ENCODE measurements at regions not wholly inside any gene's neighbourhood (a gene's known extent, or its start where the extent isn't known, plus 50 kb on each side); places are given as distances from the start of the nearest gene placed in this dataset.

DNA sequence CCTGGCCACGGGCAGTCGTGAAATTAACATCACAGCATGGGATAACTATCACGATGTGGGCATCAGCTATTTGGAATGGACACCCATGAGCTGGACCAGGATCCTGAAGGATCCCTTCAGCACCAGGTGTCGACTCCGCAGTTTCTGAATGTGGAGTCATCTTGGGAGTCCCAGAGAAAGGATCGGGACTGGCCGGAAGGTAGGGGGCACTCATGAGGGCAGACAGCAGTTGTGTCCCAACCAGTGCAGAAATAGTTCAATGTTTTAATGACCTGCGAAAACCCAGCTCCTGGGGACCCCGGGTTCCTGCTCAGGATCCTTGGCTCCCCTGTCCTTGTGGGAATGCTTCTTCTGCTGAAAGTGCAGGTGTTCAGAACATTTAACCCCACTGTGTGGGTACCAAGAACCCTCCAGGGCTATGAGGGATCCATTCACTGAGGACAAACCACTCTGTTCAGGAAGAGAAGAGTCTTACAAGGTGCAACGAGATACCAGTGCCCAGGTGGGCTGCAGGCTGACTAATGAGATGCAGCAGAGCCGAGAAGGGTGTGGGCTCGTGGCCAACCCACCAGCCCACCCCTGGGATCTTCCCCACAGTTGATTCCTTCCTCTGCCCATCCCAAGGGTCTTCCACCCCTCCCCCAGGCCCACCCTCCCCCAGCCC, 154.8 kb downstream of the SALL1 start:
- no peak for DNase-seq (ENCODE audit: extremely low read depth in 1 of 2, low read depth in 1 of 2)

DNA sequence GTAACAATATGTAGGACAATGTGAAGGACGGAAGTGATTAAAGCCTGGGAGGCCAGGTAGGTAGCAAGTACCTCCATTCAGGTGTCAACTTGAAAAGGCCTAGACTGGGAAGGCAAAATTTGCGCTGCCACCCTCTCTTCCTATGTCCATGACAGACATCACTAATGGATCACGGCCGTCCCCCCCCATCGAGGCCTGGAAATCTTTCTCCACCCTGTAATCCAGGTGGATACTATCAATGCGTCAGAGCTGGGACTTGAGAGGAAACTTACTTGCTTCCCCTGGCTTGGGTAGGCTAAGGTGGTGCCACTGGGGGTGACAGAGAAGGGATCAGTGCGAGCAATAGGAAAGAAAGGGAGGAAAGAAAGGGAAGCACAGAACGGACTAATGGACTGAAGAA, 156.1 kb downstream of the SALL1 start:
- DNase-seq (ENCODE audit: extremely low read depth in 1 of 2, low read depth in 1 of 2), result no peak

DNA sequence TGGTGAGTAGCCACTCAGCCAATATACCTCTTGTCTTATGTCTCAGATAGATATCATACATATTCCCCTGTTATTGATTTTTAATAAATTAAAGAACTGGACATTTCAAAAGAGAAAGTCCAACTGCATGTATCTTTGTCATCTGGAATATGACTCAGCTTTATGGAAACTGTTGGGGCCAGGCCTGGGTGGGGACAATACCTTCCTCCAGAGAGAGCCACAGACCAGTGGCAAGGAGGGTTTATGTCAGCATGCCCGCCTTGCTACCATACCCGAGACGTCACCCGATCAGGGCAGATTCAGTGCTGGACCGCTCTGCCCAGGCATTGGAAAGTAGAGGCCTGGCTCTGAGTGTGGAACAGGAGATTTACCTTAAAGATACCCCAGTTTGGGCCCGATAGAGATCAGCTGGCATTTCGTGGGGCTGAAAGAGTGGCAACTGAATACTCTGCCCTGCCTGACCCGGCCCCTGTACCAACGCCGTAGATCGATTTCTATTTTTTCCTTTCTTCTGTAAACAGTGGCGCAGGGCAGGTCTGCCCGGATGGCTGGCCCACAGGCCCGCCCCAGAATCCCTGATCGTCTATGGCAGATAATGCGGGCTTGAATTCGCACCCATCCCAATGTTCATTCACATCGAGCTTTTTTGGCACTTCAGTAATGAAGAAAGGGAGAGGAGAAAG, 158.6 kb downstream of the SALL1 start:
- DNase-seq (ENCODE audit: extremely low read depth in 1 of 2, low read depth in 1 of 2), result no peak

DNA sequence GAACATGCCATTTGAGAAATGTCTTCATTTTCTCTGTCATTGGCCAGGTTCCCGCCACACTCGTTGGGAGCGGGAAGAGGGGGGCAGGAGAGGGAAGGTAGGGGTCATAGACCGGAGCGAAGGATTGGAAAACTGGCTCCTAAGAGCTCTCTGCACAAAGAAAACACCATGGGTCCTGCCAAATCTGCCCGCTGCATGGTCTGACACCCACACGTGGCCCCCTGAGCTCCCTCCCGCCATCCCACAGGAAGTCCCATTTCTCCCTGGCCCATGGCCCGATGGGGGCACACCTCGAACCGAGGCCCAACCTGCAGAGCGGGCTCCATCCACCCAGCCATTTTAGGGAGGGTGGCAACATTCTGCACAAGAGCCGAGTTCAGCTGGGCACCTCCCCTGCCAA, 159.6 kb downstream of the SALL1 start:
- no peak for DNase-seq (ENCODE audit: extremely low read depth in 1 of 2, low read depth in 1 of 2)

DNA sequence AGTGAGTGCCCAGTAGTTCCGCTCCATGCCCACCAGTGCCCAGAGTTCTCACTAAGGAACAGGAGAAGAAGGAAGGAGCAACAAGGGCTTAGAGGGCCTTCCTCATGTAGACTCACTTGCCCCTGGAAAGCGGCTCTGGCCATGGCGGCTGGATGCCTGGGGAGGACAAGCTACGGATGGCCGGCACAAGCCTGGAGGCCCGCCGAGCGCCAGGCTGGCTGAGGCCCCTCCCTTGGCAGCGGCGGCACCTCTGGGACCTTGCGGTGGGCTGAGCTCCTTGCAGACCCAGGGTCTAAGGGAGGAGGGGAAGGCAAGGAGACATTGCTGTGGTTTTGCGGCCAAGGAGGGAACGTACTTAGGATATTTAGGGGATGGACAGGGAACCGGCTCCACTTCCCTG, 160.1 kb downstream of the SALL1 start:
- DNase-seq (ENCODE audit: extremely low read depth in 1 of 2, low read depth in 1 of 2), result no peak

DNA sequence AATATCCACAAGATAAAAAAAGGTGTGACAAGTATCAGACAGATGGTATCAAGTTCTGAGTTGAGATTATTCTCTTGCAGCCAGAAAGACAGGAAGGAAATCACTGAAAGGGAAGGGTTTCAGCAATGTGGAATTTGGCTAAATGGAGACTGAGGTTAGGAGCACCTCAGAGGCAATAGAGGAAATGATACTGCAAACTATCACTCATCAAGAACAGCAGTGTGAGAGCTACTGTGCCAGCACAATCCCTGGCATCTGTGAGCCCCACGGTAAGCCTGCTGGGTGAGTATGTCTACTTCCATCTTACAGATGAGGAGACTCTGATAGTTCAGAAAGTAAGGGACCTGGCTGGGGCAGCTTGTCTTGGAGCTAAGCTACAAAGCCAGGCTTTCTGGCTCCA, 162.0 kb downstream of the SALL1 start:
- DNase-seq (ENCODE audit: extremely low read depth in 1 of 2, low read depth in 1 of 2), result no peak

DNA sequence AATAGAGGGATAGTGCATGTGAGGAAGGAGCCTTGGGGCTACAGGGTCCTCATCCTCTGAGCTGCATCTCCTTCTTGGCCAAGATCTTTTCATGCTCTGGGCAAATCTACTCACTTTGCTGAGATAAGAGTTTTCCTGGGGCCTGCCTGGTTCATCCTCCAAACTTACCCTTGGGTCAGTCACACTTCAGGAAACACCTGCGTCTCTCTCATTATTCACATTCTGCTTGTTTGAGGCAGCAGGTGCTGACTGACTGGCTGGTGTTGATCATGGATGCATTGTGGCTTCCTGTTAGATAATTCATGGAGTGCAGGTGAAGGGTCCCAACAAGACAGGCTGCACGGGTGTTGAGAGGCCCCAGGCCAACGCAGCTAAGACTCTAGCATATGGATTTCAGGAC, 162.6 kb downstream of the SALL1 start:
- DNase-seq (ENCODE audit: extremely low read depth in 1 of 2, low read depth in 1 of 2), result no peak

DNA sequence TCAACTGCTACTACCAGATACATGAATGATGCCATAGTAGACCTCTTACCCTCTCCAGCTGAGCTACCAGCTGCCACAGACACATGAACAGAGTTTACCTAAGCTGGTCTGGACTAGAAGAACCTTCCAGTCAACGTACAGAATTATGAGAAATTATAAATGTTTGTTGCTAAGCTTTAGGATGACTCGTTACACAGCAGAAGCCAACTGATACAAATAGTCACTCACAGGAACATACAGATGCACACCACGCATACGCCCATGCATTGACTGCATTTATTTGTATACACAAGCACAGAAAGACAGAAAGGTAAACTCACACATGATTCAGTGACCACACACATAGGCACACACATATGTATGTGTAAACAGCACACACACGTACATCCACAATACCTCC, 164.6 kb downstream of the SALL1 start:
- no peak for DNase-seq (ENCODE audit: extremely low read depth in 1 of 2, low read depth in 1 of 2)

DNA sequence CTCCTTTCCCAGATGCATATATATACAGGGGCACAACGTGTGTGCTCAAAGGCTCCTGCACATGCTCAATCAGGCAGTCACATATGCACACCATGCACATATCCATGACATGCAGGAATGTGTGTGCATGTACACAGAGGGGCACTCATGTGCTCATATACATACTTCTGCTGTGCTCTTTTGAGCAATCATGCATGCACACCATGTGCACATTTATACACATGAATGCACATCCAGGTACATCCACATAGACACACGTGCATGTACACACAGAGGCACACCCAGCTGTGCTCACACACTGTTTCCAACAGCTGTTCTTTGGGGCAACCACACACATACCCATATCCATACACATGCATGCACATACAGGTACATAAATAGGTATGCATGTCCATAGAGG, 165.3 kb downstream of the SALL1 start:
- no peak for DNase-seq (ENCODE audit: extremely low read depth in 1 of 2, low read depth in 1 of 2)

DNA sequence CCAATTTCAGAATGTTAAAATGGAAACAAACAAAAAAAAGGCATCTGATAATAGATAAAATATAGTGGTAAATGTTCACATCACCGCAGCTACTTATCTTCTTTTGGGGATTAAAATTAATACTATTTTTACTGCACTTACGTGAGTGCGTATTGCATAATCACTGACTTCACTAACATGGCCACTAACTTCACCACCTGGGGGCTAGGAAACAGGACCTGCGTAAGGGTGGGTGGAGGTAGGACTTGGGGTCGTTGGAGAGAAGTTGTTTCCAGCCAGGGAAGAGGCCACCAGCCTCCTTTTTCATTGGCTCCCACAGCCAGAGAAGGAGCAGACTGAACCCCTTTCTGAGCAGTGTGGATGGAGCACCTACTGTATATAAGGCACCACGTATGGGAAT, 166.4 kb downstream of the SALL1 start:
- DNase-seq (ENCODE audit: extremely low read depth in 1 of 2, low read depth in 1 of 2), result no peak

DNA sequence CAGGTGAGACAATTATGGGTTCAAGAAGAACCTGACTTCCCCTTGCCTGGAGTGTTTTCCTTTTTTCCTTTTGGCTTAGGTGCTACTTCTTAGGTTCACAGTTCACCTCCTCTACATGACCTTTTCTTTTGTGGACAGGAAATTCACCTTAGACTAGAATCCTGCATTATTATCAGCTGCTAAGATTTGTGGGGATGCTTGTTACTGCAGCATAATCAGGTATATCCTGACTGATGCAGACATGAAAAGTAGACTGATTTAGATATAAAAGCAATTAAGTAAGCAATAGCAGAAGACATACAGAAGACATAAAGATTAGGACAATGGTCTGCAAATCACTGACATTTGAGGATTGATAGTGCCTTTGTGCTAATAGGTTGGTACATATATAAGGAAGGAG, 168.3 kb downstream of the SALL1 start:
- DNase-seq (ENCODE audit: extremely low read depth in 1 of 2, low read depth in 1 of 2), result no peak

DNA sequence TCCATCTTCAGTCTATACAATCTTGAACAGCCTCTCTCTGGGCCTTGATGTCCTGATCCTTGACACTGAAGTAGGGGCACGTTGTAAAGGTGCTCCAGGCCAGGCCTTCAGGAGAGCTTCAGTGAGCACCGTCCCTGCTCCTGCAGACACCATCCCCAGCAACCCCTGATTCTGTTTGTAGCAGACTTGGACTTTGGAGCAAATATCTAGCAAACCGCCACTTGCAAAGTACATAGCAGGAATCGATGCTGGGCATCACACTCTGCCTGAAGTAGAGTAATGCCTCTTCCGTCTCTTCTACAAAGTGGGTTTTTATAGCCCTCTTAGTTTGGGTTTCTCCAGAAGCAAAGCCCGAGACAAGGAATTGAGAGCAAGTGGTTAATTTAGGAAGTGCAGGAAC, 169.1 kb downstream of the SALL1 start:
- DNase-seq (ENCODE audit: extremely low read depth in 1 of 2, low read depth in 1 of 2), result no peak

DNA sequence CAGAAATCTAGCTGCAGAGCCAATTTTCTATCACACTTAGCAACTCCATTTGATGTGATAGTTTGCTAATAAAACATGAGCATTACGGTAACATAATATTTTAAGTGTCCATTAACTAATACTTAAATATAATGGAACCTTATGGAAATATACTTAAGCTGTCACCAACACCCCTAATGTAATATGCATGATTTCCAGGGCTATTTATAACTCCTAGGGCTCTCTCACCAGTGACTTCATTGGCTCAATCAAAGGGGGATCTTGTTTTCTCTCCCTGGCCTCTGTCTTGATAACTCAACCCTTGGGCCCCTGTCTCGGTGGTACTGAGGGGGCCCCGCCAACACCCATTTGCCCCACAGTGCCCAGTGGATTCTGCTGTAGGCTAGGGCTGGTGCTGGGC, 170.4 kb downstream of the SALL1 start:
- DNase-seq (ENCODE audit: extremely low read depth in 1 of 2, low read depth in 1 of 2), result no peak

DNA sequence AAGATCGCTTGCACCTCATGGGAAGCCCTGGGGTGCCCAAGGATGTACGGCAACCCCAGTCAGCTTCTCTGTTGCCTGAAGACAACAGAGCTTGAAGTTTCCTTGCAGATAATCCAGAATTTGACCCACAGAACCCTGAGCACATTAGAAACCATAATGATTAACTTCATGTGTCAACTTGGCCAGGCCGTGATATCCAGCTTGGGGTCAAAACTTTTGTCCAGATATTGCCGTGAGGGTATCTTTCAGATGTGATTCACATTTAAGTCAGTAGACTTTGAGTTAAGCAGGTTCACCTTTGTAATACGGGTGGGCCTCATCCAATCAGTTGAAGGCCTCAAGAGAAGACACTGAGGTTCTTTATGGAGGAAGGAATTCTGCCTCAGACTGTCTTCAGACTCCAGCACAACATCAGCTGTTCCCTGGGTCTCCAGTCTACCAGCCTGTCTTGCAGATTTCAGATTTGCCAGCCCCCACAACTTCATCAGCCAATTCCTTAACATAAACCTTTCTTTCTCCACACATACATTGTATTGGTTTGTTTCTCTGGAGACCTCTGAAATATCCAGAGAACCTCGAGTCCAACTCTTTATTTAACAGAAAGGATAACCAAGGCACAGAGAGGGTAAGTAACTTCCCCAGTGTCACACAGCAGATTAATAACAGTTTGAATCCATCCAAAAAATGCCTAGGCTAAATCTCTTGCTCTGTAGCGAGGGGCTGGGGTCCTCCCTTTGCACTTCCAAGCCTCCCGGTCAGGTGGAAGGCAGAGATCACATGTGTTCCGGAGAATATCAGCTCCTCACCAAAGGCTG, 171.1 kb downstream of the SALL1 start:
- DNase-seq (ENCODE audit: extremely low read depth in 1 of 2, low read depth in 1 of 2), result no peak

DNA sequence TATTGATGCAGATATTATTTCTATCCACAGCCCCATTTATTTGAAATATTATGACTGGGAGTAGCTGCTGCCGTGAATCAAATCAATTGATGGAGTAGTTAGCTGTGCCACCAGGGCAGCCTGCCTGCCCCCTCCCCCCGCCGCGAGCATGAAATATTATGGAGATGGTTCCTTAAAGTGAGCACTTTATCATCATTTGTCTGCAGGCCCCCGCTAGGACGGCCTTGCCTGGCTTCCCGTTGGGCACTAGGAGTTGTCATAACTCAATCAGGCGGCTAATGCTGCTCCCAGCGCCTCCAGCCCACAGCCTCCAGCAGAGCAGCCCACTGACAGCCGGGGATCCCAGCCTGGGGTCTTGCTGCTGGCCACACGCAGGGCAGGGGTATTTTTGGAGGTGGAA, 173.9 kb downstream of the SALL1 start:
- no peak for DNase-seq (ENCODE audit: extremely low read depth in 1 of 2, low read depth in 1 of 2)

DNA sequence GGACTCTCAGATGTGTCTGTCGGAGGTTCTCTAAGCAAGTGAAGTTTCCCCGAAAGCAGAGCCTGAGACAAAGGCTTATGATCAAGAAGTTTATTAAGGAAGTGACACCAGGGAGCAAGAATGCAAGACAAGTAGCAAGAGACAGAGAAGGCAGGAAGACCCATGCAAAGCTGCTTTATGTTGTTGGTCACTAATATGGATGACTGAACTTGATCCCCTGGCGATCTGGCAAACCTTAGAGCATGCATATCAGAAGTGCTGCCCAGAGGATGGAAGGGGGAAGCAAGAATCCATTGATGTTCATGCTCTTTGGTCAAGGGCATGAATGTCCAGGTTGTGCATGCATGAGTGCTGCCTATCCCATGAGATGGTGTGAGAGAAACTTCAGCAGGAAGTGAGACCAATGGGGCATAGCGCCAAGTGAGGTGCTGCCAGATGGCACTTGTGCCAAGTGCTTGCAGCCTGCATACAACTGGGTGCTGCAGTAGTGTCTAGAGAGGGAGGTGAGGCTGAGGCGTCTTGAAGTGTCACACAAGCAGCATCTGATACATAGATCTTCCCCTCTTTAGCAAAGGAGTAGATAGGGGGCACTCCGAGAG, 176.5 kb downstream of the SALL1 start:
- no peak for DNase-seq (ENCODE audit: extremely low read depth in 1 of 2, low read depth in 1 of 2)

DNA sequence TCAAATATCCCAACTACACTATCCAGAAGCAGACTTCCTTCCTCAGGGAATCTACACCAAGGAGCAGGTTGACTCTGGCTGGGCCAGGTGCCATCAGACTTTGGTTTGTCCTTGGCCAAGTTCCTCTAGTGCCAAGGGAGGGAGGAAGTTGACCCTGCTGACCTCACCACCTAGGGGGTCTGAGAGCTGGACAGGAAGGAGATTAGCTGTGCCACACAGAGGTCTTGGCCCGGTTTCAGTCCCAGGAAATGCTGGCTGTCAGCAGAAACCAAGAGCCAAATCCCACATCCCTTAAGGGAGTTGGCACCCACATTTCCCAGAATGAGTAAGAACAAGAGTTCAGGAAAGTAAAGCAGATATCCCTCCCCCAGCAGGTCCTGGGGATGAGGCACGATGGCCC, 178.2 kb downstream of the SALL1 start:
- no peak for DNase-seq (ENCODE audit: extremely low read depth in 1 of 2, low read depth in 1 of 2)

DNA sequence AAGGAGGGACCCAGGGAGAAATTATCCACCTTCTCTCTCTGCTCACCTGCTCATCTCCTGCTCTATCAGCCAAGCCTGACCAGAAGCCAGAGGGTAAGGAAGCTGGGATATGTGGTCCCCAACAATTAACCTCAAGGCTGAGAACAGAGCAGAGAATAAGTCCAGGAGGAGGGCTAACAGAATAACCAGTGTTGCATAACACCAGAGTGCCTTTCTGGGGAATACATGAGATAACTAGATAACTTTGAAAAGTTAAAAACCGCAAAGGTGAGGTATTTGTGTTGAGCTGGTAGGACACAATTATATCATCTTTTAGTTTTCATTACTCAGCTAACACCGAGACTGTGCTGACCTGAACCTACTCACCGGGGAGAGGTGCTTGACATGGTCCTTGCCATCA, 180.8 kb downstream of the SALL1 start:
- no peak for DNase-seq (ENCODE audit: extremely low read depth in 1 of 2, low read depth in 1 of 2)

DNA sequence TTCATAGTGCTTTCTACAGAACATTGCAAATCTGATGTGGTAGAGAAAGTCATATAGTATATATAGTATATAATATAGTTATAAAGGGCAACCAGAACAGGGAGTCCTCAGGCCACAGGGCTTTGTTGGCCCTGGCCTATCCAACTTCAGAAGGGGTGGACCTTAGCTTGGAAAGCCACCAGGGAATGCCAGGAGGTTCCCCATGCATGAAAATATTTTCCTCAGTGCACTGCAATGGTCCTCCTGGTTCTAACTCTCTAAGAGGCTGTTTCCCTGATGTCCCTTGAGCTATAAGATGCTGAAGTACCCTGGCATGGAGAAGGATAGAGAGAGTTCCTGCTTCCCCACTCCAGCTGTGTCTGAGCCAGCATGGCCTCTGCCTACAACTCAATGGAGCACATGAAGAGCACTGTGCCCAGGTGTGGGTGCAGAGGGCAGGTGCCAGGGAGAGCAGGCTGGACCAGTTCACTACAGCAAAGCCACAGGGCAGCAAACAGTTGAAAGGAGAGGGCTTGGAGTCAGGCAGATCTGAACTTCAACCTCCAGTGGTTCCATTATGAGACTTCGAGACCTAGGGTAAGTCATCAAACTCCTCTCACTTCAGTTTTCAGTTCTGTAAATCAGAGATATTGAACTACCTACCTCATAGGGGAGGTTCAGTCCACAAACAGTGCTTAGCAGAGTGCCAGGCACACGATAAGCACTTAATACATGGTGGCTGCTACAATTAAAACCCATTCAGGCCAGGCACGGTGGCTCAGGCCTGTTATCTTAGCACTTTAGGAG, 183.1 kb downstream of the SALL1 start:
- DNase-seq (ENCODE audit: extremely low read depth in 1 of 2, low read depth in 1 of 2), result no peak

DNA sequence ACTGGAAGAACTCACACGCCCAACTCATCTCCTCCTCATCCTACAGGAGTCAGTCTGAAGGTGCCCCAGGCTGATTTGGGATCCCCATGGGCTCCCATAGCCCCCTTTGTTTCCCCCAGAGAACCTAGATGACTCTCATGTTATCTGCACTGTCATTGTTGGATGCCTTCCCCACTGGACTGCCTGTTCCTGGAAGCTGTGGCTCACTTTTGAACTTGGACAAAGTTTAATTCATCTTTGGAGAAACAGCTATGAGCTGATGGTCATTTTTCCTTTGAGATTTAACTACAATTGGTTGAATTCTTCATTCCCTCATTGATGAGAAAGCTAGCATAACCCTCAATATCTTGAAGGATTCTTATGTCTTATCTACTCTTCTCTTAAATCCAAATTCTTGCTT, 186.6 kb downstream of the SALL1 start:
- no peak for DNase-seq (ENCODE audit: extremely low read depth in 1 of 2, low read depth in 1 of 2)

DNA sequence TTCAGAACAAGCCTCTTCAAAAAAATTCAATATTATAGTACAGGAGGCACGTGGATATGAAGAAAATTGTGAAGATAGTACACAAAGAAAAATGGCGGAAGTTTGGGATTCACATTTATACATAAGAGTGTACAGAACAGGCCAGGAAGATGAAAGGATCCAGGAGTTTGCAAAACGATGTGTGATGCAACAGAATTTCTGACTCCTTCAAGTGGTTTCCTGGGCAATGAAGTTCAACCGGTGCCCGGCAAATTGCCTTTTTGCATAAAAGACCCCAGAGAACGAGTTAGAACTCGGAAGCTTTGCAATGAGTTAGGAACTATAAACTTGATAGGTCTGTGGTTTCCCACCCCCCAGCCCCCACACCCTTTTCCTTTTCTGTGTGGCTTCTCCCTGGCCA, 189.1 kb downstream of the SALL1 start:
- DNase-seq (ENCODE audit: extremely low read depth in 1 of 2, low read depth in 1 of 2), result no peak
